Type B pancreatic cell (in vitro differentiated cells): ENCODE measurements at regions not wholly inside any gene's neighbourhood (a gene's known extent, or its start where the extent isn't known, plus 50 kb on each side); places are given as distances from the start of the nearest gene placed in this dataset.

Source experiments
- DNase-seq: peaks from one replicate; pipeline ENCODE4 v3.0.0; 2021; ENCODE audit warnings: mixed read lengths; ENCODE audit not compliant: unreplicated experiment; ENCODE audit errors: extremely low spot score
- H3K27ac Mint-ChIP-seq: 2 replicates; pipeline ENCODE4 v1.8.0; 2021; ENCODE audit warnings: mild to moderate bottlenecking, mixed read lengths
- H3K27me3 Mint-ChIP-seq: 2 replicates; pipeline ENCODE4 v1.8.0; 2021; ENCODE audit warnings: mixed read lengths
- H3K36me3 Mint-ChIP-seq: 2 replicates; pipeline ENCODE4 v1.8.0; 2021; ENCODE audit warnings: mixed read lengths
- H3K4me1 Mint-ChIP-seq: one replicate; pipeline ENCODE4 v1.8.0; 2021; ENCODE audit warnings: mixed read lengths; ENCODE audit not compliant: unreplicated experiment
- H3K4me3 Mint-ChIP-seq: 2 replicates; pipeline ENCODE4 v1.8.0; 2021; ENCODE audit warnings: mild to moderate bottlenecking, mixed read lengths
- H3K9me3 Mint-ChIP-seq: 2 replicates; pipeline ENCODE4 v1.8.0; 2021; ENCODE audit warnings: mixed read lengths
- CTCF ChIP-seq: fragments of 200-600 bp; sonication (generic); conservative IDR thresholded peaks from 2 replicates; pipeline ENCODE4 v1.5.0; 2021; ENCODE audit warnings: antibody characterized with exemption, mild to moderate bottlenecking

- H3K4me1 Mint-ChIP-seq, result no peaks in the 10 kb centered on the region
- no peak for DNase-seq
- H3K27me3 Mint-ChIP-seq, result peaks cover 24% of the 10 kb centered on the region
- no peak overlapping the region for H3K4me3 Mint-ChIP-seq
- H3K9me3 Mint-ChIP-seq, result no peaks in the 10 kb centered on the region
- TF ChIP-seq CTCF, result no peak
- H3K27ac Mint-ChIP-seq, result no peak overlapping the region
- no peaks in the 10 kb centered on the region for H3K36me3 Mint-ChIP-seq
Measured at GRCh38 chr12:67217647-67218046, 51.5 kb upstream of the CAND1 start.
